ENCODE measurements at regions not wholly inside any gene's neighbourhood (a gene's known extent, or its start where the extent isn't known, plus 50 kb on each side); places are given as distances from the start of the nearest gene placed in this dataset.
A peak's percentile ranks its signal among the peaks of the same experiment; 100 is the strongest.

DNA sequence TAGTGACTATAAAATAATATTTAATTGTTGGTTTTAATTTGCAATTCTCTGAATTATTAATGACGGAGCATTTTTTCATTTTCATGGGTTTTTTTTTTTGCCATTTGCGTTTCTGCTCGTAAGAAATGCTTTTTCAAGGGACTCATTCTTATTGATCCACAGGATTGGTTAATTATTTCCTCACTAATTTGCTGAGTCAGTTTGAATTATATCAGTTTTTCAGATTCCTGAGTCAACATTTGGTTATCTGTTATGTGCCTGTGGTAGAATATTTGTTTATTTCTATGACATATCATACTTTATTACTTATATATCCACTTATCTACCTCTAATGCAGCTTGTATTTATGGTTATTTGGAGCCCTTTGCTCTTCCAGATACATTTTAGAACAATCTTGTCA lies 257.0 kb upstream of the BTBD3 start:
- no peak overlapping the region for H3K27ac ChIP-seq (ENCODE audit: low read depth, low read length)
- H2BK12ac ChIP-seq (ENCODE audit: low read depth, low read length) = no peak overlapping the region
- no peak overlapping the region for H3K4me2 ChIP-seq (ENCODE audit: insufficient read depth in 1 of 2, low read depth in 2 of 2, low read length in 2 of 2)
- no peak overlapping the region for H3K14ac ChIP-seq (ENCODE audit: insufficient read length)
- H2BK15ac ChIP-seq (ENCODE audit: low read length) = no peak overlapping the region
- ChIA-PET POLR2A (ENCODE audit: partially characterized antibody) (no interaction called here), CTCF (ENCODE audit: partially characterized antibody) (interaction anchor here (1.3 kb wide), 1 partner anchor 16 kb away, joined by 3 read pairs; no protein-coding TSS in a partner anchor)
- no peak overlapping the region for H3K23ac ChIP-seq (ENCODE audit: insufficient read length)
- H2BK5ac ChIP-seq (ENCODE audit: low read depth, low read length) = no peak overlapping the region
- H3K79me1 ChIP-seq (ENCODE audit: low read depth, low read length) = no peaks in the 10 kb centered on the region
- H3K9me3 ChIP-seq (ENCODE audit: insufficient read depth in 2 of 2, low read depth in 1 of 2, low read length in 1 of 2) = no peaks in the 10 kb centered on the region
- peak; percentile 29; the same call in 1 of the 2 replicates for TF ChIP-seq MAFK (IDR thresholded peaks at IDR 0.05; ENCODE audit: low read depth, low read length)
- no peak for TF ChIP-seq TEAD4 (IDR thresholded peaks at IDR 0.05; ENCODE audit: low read depth, low read length)
- H3K79me2 ChIP-seq (ENCODE audit: control insufficient read depth in 1 of 2, insufficient read depth in 2 of 2, low read length in 2 of 2) = no peaks in the 10 kb centered on the region
- H4K91ac ChIP-seq (replicated peaks; ENCODE audit: insufficient read length, low read length) = no peak overlapping the region
- no peaks in the 10 kb centered on the region for H3K4me1 ChIP-seq (replicated peaks in 1 of 4; ENCODE audit: control insufficient read depth in 3 of 4, insufficient read depth in 4 of 4, low read length in 3 of 4)
- FAIRE-seq = no peak
- H3K56ac ChIP-seq (replicated peaks; ENCODE audit: insufficient read length, low read depth, low read length) = no peak overlapping the region
- no peak overlapping the region for H3K4me3 ChIP-seq (ENCODE audit: extremely low read depth in 1 of 4, insufficient read depth in 2 of 4, low read depth in 3 of 4, low read length in 4 of 4)
- no peak overlapping the region for H3K18ac ChIP-seq (ENCODE audit: extremely low read depth, low read length)
- no peak for DNase-seq (ENCODE audit: low read depth in 1 of 2, low spot score in 2 of 2)
- H3K23me2 ChIP-seq (ENCODE audit: low read depth, low read length) = no peaks in the 10 kb centered on the region
- H4K5ac ChIP-seq (ENCODE audit: insufficient read length, low read depth, low read length) = no peak overlapping the region
- no peak overlapping the region for H2AK5ac ChIP-seq (ENCODE audit: low read depth, low read length)
- no peak overlapping the region for H2BK120ac ChIP-seq (replicated peaks; ENCODE audit: low read depth, low read length)
- no peak overlapping the region for H3K4ac ChIP-seq (replicated peaks; ENCODE audit: insufficient read length, low read depth, low read length)
- 98% methylated on average over 3 of the region's 3 CpGs; no CpG with 5 or more reads in 1 of the 2 experiments for WGBS, 2 experiments (ENCODE audit: extremely low coverage in 1 of 2, insufficient coverage in 1 of 2, insufficient read length in 1 of 2, insufficient replicate concordance in 2 of 2, low coverage in 1 of 2, low lambda C conversion rate in 2 of 2, missing lambda C conversion rate in 1 of 2)
- no peaks in the 10 kb centered on the region for H4K20me1 ChIP-seq (replicated peaks in 1 of 2; ENCODE audit: control insufficient read depth in 1 of 2, insufficient read depth in 2 of 2, low read length in 2 of 2)
- no peaks in the 10 kb centered on the region for H3K27me3 ChIP-seq (replicated peaks in 1 of 4; ENCODE audit: control insufficient read depth in 3 of 4, extremely low read depth in 1 of 4, insufficient read depth in 3 of 4, low read length in 3 of 4)
- H4K8ac ChIP-seq (ENCODE audit: extremely low read depth, insufficient read depth, low read length) = no peak overlapping the region
- no peak overlapping the region for H3K9ac ChIP-seq (replicated peaks in 1 of 4; ENCODE audit: extremely low read depth in 1 of 4, low read depth in 3 of 4, low read length in 3 of 4)
- H2AFZ ChIP-seq (ENCODE audit: low read length) = no peak overlapping the region
- no peaks in the 10 kb centered on the region for H3K36me3 ChIP-seq (ENCODE audit: control insufficient read depth in 2 of 4, insufficient read depth in 4 of 4, low read length in 3 of 4)
- H2BK20ac ChIP-seq (ENCODE audit: low read length) = no peak overlapping the region

Data from H1 (cell line).